ENCODE measurements at regions not wholly inside any gene's neighbourhood (a gene's known extent, or its start where the extent isn't known, plus 50 kb on each side); places are given as distances from the start of the nearest gene placed in this dataset.
A peak's percentile ranks its signal among the peaks of the same experiment; 100 is the strongest.

- H4K20me1 ChIP-seq (ENCODE audit: insufficient read depth, low read length, poor library complexity, severe bottlenecking): no peaks in the 10 kb centered on the region
- H3K4me2 ChIP-seq (ENCODE audit: low read depth, low read length, poor library complexity, severe bottlenecking): no peak overlapping the region
- H3K79me2 ChIP-seq (ENCODE audit: insufficient read depth, low read length): no peaks in the 10 kb centered on the region
- H3K36me3 ChIP-seq (ENCODE audit: insufficient read depth, low read length): no peaks in the 10 kb centered on the region
- H3K4me3 ChIP-seq (ENCODE audit: low read length, poor library complexity, severe bottlenecking): no peak overlapping the region
- no peaks in the 10 kb centered on the region for H3K27me3 ChIP-seq (ENCODE audit: insufficient read depth, low read length, poor library complexity, severe bottlenecking)
- H3F3A ChIP-seq (ENCODE audit: low read depth): no peaks in the 10 kb centered on the region
- no peak overlapping the region for H3K9ac ChIP-seq (ENCODE audit: low read depth, low read length, poor library complexity, severe bottlenecking)
- H2AFZ ChIP-seq (ENCODE audit: low read length): no peak overlapping the region
- no peaks in the 10 kb centered on the region for H3K9me2 ChIP-seq (replicated peaks; ENCODE audit: low read depth, low read length)
- peaks cover 15% of the 10 kb centered on the region for H3K4me1 ChIP-seq (ENCODE audit: insufficient read depth, low read length, poor library complexity, severe bottlenecking)
- H3K9me3 ChIP-seq (ENCODE audit: insufficient read depth, low read depth, low read length): peaks cover 7% of the 10 kb centered on the region; the same call in 1 of the 2 replicates
- TF ChIP-seq CTCF (conservative IDR thresholded peaks at IDR 0.05; ENCODE audit: low read length): no peak
- TF ChIP-seq EZH2phosphoT487 (IDR thresholded peaks at IDR 0.05; ENCODE audit: borderline replicate concordance): no peak
Observed at GRCh38 chr10:29785701-29786100, 150.9 kb upstream of the SVIL start.

GRCh38 chr10:29784175-29784773 lies 149.5 kb upstream of the SVIL start:
- Histone ChIP-seq H3K36me3 (ENCODE audit: insufficient read depth, low read length) (no peaks in the 10 kb centered on the region), H3K4me1 (ENCODE audit: insufficient read depth, low read length, poor library complexity, severe bottlenecking) (peaks cover 15% of the 10 kb centered on the region), H3K4me3 (ENCODE audit: low read length, poor library complexity, severe bottlenecking) (no peak overlapping the region), H3K79me2 (ENCODE audit: insufficient read depth, low read length) (no peaks in the 10 kb centered on the region), H3K27me3 (ENCODE audit: insufficient read depth, low read length, poor library complexity, severe bottlenecking) (no peaks in the 10 kb centered on the region), H3K9ac (ENCODE audit: low read depth, low read length, poor library complexity, severe bottlenecking) (no peak overlapping the region), H4K20me1 (ENCODE audit: insufficient read depth, low read length, poor library complexity, severe bottlenecking) (no peaks in the 10 kb centered on the region), H2AFZ (ENCODE audit: low read length) (no peak overlapping the region), H3K9me2 (replicated peaks; ENCODE audit: low read depth, low read length) (no peaks in the 10 kb centered on the region), H3K4me2 (ENCODE audit: low read depth, low read length, poor library complexity, severe bottlenecking) (no peak overlapping the region), H3F3A (ENCODE audit: low read depth) (no peaks in the 10 kb centered on the region), H3K9me3 (ENCODE audit: insufficient read depth, low read depth, low read length) (peaks cover 7% of the 10 kb centered on the region; the same call in 1 of the 2 replicates)
- no peak for TF ChIP-seq CTCF (conservative IDR thresholded peaks at IDR 0.05; ENCODE audit: low read length)
- TF ChIP-seq EZH2phosphoT487 (IDR thresholded peaks at IDR 0.05; ENCODE audit: borderline replicate concordance): no peak

DNA sequence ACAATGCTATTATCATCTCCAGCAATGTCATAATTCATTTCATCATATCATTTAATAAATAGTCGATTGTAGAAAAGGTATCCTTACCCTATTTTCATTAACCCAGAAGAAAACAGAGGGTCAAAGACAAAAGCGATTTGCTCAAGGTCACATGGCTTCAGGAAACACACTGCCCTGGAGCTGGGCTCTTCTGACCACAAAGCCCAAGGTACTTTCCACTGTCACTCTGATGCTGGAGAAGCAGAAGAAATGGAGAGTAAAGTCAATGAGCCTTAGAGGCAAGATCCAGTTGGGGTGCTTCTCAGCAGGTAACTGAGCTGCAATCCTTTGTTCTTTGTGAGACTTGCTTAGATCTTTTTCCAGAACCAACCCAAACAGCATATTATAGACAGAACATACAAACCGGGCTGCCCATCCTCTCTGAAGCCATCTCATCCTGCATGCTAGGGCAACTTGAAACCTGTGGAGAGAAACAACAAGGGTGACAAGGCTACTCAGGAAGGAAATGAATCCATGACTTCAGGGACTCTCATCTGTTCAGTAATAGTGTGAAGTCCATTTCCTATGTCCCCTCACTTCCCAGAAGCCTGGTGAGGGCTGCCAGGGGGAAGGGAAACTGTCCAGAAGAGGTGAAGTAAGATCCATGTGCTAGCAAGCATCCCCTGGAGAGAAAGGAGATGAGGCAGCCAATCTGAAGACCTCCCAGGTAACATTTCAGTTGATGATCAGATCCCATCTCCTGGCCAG lies 148.6 kb upstream of the SVIL start:
- Histone ChIP-seq H3K79me2 (ENCODE audit: insufficient read depth, low read length) (no peaks in the 10 kb centered on the region), H4K20me1 (ENCODE audit: insufficient read depth, low read length, poor library complexity, severe bottlenecking) (no peaks in the 10 kb centered on the region), H3K36me3 (ENCODE audit: insufficient read depth, low read length) (no peaks in the 10 kb centered on the region), H3K9me3 (ENCODE audit: insufficient read depth, low read depth, low read length) (peaks cover 6% of the 10 kb centered on the region; the same call in 1 of the 2 replicates), H2AFZ (ENCODE audit: low read length) (peak overlapping the region; percentile 53; the same call in 1 of the 2 replicates), H3K9ac (ENCODE audit: low read depth, low read length, poor library complexity, severe bottlenecking) (no peak overlapping the region), H3K9me2 (replicated peaks; ENCODE audit: low read depth, low read length) (no peaks in the 10 kb centered on the region), H3K4me2 (ENCODE audit: low read depth, low read length, poor library complexity, severe bottlenecking) (peak overlapping the region; percentile 58), H3K4me1 (ENCODE audit: insufficient read depth, low read length, poor library complexity, severe bottlenecking) (peaks cover 15% of the 10 kb centered on the region), H3K4me3 (ENCODE audit: low read length, poor library complexity, severe bottlenecking) (peak overlapping the region; percentile 15), H3K27me3 (ENCODE audit: insufficient read depth, low read length, poor library complexity, severe bottlenecking) (no peaks in the 10 kb centered on the region), H3F3A (ENCODE audit: low read depth) (no peaks in the 10 kb centered on the region)
- no peak for TF ChIP-seq EZH2phosphoT487 (IDR thresholded peaks at IDR 0.05; ENCODE audit: borderline replicate concordance)
- no peak for TF ChIP-seq CTCF (conservative IDR thresholded peaks at IDR 0.05; ENCODE audit: low read length)

All from Loucy (cell line).